Heart right ventricle (tissue), 16 donors: ENCODE measurements at regions not wholly inside any gene's neighbourhood (a gene's known extent, or its start where the extent isn't known, plus 50 kb on each side); places are given as distances from the start of the nearest gene placed in this dataset.

ENCODE experiments used
- ATAC-seq, 8 donors: fragments of 200-7000 bp; cut with Tn5 transposase; one replicate each; pipeline ENCODE4 v1.9.1; 2020; ENCODE audit warnings: mild to moderate bottlenecking in 8 of 8, moderate library complexity in 8 of 8, moderate number of reproducible peaks in 1 of 8
- DNase-seq, 2 donors: peaks; one replicate each; pipeline ENCODE4 v3.0.0-alpha.2; 2020
- H3K27ac ChIP-seq, 10 donors: fragments of 200-600 bp; sonication (generic) in 2 of 10; one replicate each; pipeline versions ENCODE4 v1.5.0 to v1.8.0; 2020 to 2022; ENCODE audit warnings: mild to moderate bottlenecking in 3 of 10
- H3K27me3 ChIP-seq, 7 donors: fragments of 200-600 bp; one replicate each; pipeline ENCODE4 v1.8.0; 2021 to 2022; ENCODE audit warnings: mild to moderate bottlenecking in 2 of 7
- H3K36me3 ChIP-seq, 9 donors: fragments of 200-600 bp; sonication (generic) in 1 of 9; one replicate each; pipeline versions ENCODE4 v1.5.0 to v1.8.0; 2020 to 2022; ENCODE audit warnings: mild to moderate bottlenecking in 2 of 9
- H3K4me1 ChIP-seq, 9 donors: fragments of 200-600 bp; sonication (generic) in 1 of 9; one replicate each; pipeline versions ENCODE4 v1.5.0 to v1.8.0; 2020 to 2022; ENCODE audit warnings: mild to moderate bottlenecking in 4 of 9
- H3K4me3 ChIP-seq, 10 donors: fragments of 200-600 bp; sonication (generic) in 2 of 10; one replicate each; pipeline versions ENCODE4 v1.5.0 to v1.8.0; 2020 to 2022; ENCODE audit warnings: mild to moderate bottlenecking in 7 of 10, moderate library complexity in 2 of 10
- H3K9me3 ChIP-seq, 11 donors: fragments of 200-600 bp in 10 of 11; sonication (generic) in 2 of 11; one replicate each; pipeline versions ENCODE4 v1.5.0 to v1.8.0; 2013 to 2022; ENCODE audit warnings: mild to moderate bottlenecking in 2 of 11, control low read depth in 1 of 11, moderate library complexity in 1 of 11
- CTCF ChIP-seq, 9 donors: fragments of 200-600 bp; sonication (generic) in 2 of 9; IDR thresholded peaks; one replicate each; pipeline versions ENCODE4 v1.5.0 to v1.8.0; 2021 to 2022; ENCODE audit warnings: antibody characterized with exemption in 9 of 9, mild to moderate bottlenecking in 5 of 9, moderate library complexity in 1 of 9
- WGBS, 2 donors: extraction: QIAGEN DNeasy Blood & Tissue Kit; methylation state at CpG; one replicate each; pipeline ENCODE4 v1.1.7; 2013; ENCODE audit warnings: inconsistent platforms in 1 of 2; 5-methylcytosine and 5-hydroxymethylcytosine counted together
- intact Hi-C, 10 donors: fragments of 100-400 bp; cut with DNase I; formaldehyde crosslinking; loops; one replicate each; pipeline versions ENCODE4 v1.11.1 to v1.14.2; 2022
- donor health status: Arrhythmogenic right ventricular cardiomyopathy.
- donor health status: ischemic (EF 13 %, LVEDD 7.1; RV severe dilation, severe dysfunction).
- donor health status: healthy with polysubstance abuse.
- donor health status: DM: no; HTN: yes; CAD: no.
- donor health status: DM: no; HTN: no; CAD: no.
- donor health status: ischemic (EF 25% LVEDD 6.9; RV normal size, moderate dysfunction).
- donor health status: ischemic (EF 25% LVEDD 5.7; RV mildly dilated, moderate dysfunction).
- donor health status: healthy.
- donor health status: DM: yes; HTN: yes; CAD: no.
- donor health status: Ischemic cardiomyopathy.
- donor health status: ischemic (EF 35%, LVEDD 5.7; RV mildly dilated, moderate dysfunction).
- donor health status: nonischemic (EF 11% LVEDD 7.7; RV severe dilation, severe dysfunction).
- donor health status: DM: yes; HTN: yes; CAD: no.
- donor health status: PGD.
- donor health status: ischemic (EF 29% LVEDD 5.4; RV normal size, mild dysfunction).
- donor health status: nonischemic (EF 23%, LVEDD 6.1; RV moderate dilation, normal function).

- intact Hi-C loops = no loop called here
- no peaks in the 10 kb centered on the region for H3K9me3 ChIP-seq
- H3K4me1 ChIP-seq = peaks cover 0 to 9% (median 0%) of the 10 kb centered on the region in 9 donors
- ATAC-seq (no peak), DNase-seq (no peak)
- H3K4me3 ChIP-seq = no peak overlapping the region
- WGBS, 2 donors = 58 to 76% methylated on average over 2 of the region's 2 CpGs
- no peaks in the 10 kb centered on the region for H3K36me3 ChIP-seq
- peaks cover 0 to 7% (median 0%) of the 10 kb centered on the region in 7 donors for H3K27me3 ChIP-seq
- TF ChIP-seq CTCF (IDR thresholded peaks at IDR 0.05) = no peak
- no peak overlapping the region for H3K27ac ChIP-seq
These were observed 78.2 kb upstream of the DHX15 start for GRCh38 chr4:24662542-24662941.

DNA sequence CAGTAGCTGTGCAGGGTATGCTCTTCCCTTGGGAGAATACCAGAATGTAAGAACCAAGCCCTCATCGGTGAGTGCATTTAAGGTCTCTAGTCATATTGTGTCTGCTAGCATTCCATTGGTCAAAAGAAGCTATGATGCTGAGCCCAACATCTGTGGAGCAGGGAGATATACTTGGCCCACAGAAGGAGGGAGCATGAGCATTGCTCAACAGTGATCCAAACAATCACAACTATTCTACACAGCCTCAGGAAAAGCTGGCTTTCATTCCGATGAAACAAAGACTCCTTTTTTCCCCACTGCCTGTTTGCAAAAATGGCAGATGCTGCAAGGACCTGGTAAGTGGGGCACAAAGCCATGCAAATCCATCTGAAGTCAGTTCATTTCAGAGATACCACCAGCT, 80.6 kb upstream of the DHX15 start:
- Histone ChIP-seq H3K9me3 (no peaks in the 10 kb centered on the region), H3K4me1 (peaks cover 0 to 8% (median 0%) of the 10 kb centered on the region in 9 donors), H3K27ac (no peak overlapping the region), H3K4me3 (no peak overlapping the region), H3K27me3 (peaks cover 0 to 7% (median 0%) of the 10 kb centered on the region in 7 donors), H3K36me3 (no peaks in the 10 kb centered on the region)
- DNase-seq = no peak
- ATAC-seq = peak; percentile 69 to 96 (median 83)
- TF ChIP-seq CTCF (IDR thresholded peaks at IDR 0.05) = no peak
- intact Hi-C loops = no loop called here
- 58 to 66% methylated on average over 2 of the region's 2 CpGs for WGBS, 2 donors

DNA sequence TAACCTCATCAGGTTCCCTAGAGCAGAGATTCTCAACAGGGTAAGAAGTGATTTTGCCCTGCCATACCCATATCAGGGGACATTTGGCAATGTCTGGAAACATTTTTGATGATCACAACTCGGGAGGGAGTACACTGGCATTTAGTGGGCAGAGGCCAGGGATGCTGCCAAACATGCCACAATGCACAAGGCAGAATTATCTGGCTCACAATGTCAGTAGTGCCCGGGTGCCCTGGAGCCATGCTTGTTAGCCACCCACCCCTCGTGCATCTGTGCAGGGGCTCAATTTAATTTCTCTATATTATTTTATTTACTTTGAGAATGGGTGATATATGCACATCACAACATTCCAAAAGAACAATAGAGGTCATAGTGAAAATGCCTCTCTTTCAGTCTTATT, 82.0 kb upstream of the DHX15 start:
- H3K9me3 ChIP-seq = no peaks in the 10 kb centered on the region
- DNase-seq (no peak), ATAC-seq (no peak)
- H3K4me1 ChIP-seq = peaks cover 0 to 8% (median 0%) of the 10 kb centered on the region in 9 donors
- no peak overlapping the region for H3K27ac ChIP-seq
- TF ChIP-seq CTCF (IDR thresholded peaks at IDR 0.05) = no peak
- H3K27me3 ChIP-seq = peaks cover 0 to 7% (median 0%) of the 10 kb centered on the region in 7 donors
- H3K36me3 ChIP-seq = no peaks in the 10 kb centered on the region
- no peak overlapping the region for H3K4me3 ChIP-seq
- 84 to 85% methylated on average over 3 of the region's 3 CpGs for WGBS, 2 donors
- intact Hi-C loops = no loop called here

GRCh38 chr4:24666816-24667477, 82.6 kb upstream of the DHX15 start:
- Histone ChIP-seq H3K4me3 (no peak overlapping the region), H3K27me3 (peaks cover 0 to 7% (median 0%) of the 10 kb centered on the region in 7 donors), H3K4me1 (peaks cover 0 to 8% (median 0%) of the 10 kb centered on the region in 9 donors), H3K9me3 (no peaks in the 10 kb centered on the region), H3K27ac (no peak overlapping the region), H3K36me3 (no peaks in the 10 kb centered on the region)
- 82 to 90% methylated on average over 5 of the region's 5 CpGs for WGBS, 2 donors
- DNase-seq = no peak
- ATAC-seq = no peak
- no peak for TF ChIP-seq CTCF (IDR thresholded peaks at IDR 0.05)
- intact Hi-C loops = no loop called here
